GM19463 (cell line): ENCODE measurements at regions not wholly inside any gene's neighbourhood (a gene's known extent, or its start where the extent isn't known, plus 50 kb on each side); places are given as distances from the start of the nearest gene placed in this dataset.

ENCODE experiments used
- ATAC-seq: cut with Tn5 transposase; IDR thresholded peaks from one replicate; pipeline ENCODE4 v1.9.1; 2021; ENCODE audit warnings: mild to moderate bottlenecking, moderate library complexity; ENCODE audit not compliant: unreplicated experiment

DNA sequence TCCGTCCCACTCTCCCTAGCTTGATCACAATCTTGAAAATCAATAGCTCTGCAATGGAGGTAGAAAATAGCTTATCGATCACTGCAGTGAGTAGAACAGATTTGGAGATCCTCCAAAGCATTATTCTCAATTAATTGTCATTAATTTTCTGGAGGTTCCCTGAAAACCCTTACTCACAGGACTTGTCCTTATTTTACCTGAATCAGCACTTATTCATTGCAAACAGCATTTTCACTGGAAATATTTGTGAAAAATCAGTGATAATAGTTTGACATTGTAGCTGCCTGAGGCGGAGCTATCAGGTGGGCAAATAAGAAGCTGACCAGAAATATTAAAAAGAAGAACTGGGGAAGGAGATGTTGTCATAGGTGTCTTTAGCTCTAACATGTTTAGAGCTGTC lies 294.6 kb upstream of the ZSWIM2 start:
- ATAC-seq = no peak

GRCh38 chr2:187139469-187139868 lies 290.5 kb upstream of the ZSWIM2 start:
- no peak for ATAC-seq

GRCh38 chr2:187138265-187138664 lies 289.3 kb upstream of the ZSWIM2 start:
- ATAC-seq = peak; percentile 65

- ATAC-seq = no peak
Measured at GRCh38 chr2:187136646-187137045, 287.7 kb upstream of the ZSWIM2 start.

- ATAC-seq = no peak
Measured at GRCh38 chr2:187134306-187134705, 285.3 kb upstream of the ZSWIM2 start.

- no peak for ATAC-seq
Measured at GRCh38 chr2:187129868-187130267, 280.9 kb upstream of the ZSWIM2 start.

GRCh38 chr2:187129306-187129705 lies 280.3 kb upstream of the ZSWIM2 start:
- ATAC-seq = no peak

DNA sequence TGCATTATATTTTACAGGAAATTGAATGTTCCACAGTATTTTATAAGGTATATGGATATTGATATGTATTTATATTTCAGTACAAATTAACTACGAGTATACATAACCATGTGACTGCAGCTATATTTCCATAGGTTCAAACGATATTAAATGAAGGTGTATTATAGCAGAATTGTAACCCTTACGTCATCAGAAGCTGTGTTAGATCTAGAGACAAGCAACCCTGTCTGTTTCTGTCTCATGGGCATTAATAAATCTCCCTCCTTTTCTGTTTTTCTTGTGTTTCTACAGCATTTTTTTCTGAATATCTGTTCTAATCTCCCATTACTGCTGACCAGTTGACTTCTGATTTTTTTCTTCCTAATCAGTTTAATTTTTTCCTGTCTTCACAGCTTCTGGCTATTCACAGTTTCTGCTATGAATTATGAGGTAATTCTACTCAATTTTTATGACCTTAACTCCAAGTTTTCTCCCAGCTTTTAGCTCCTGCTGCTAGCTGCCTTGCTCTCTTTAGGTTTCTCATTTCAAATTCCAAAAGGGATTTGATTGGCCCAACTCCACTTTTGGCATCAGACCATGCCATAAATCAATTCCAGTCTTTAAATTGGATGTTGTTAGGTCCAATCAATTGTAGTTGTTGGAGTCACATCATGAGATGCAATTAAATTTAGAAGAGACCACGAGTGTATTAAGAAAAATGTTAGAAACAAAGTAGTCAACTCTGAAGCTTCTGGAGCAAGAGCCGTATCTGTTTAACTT lies 277.5 kb upstream of the ZSWIM2 start:
- no peak for ATAC-seq

DNA sequence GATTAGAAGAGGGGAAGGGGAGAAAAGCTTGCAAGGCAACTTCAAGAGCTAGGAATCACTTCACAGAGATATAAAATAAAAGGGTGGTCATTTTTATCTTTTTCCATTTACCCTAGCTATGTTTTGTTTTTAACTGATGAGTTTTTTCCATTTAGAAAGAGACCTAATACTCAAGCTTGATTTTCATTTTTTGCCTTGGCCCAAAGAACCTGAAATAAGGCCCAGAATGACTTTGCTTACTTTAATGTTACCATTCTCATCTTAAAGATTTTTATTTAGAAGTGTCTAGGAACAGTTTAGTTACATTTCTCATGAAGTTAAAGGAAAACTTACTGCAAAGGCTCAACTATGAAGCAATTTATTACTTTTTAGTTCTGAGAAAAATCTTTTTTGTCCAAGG lies 276.3 kb upstream of the ZSWIM2 start:
- no peak for ATAC-seq

- ATAC-seq = no peak
Measured at GRCh38 chr2:187124529-187124928, 275.6 kb upstream of the ZSWIM2 start.

- ATAC-seq = no peak
Measured at GRCh38 chr2:187118331-187119099, 269.5 kb upstream of the ZSWIM2 start.

GRCh38 chr2:187117483-187117882 lies 268.5 kb upstream of the ZSWIM2 start:
- ATAC-seq = no peak

- no peak for ATAC-seq
Measured at GRCh38 chr2:187115627-187116026, 266.7 kb upstream of the ZSWIM2 start.

- no peak for ATAC-seq
Measured at GRCh38 chr2:187107001-187107400, 258.0 kb upstream of the ZSWIM2 start.

DNA sequence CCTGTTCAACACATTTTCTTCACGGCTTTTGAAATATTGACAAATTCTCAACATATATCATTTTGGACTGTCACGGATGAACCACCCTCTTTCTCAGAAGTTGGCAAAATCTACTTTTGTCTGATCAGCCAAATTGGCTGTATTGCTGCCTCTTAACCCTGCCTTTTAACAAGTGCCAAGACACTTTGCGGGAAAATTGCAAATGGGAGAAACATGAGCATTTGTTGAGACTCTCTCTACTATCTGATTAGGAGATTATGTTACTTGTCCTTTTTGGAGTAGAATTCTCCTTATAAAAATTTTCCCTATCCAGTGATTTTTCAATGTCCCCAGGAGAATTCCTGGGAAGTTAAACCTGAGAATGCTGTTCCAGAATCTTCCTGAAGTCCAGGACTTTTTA lies 256.2 kb upstream of the ZSWIM2 start:
- ATAC-seq = no peak

DNA sequence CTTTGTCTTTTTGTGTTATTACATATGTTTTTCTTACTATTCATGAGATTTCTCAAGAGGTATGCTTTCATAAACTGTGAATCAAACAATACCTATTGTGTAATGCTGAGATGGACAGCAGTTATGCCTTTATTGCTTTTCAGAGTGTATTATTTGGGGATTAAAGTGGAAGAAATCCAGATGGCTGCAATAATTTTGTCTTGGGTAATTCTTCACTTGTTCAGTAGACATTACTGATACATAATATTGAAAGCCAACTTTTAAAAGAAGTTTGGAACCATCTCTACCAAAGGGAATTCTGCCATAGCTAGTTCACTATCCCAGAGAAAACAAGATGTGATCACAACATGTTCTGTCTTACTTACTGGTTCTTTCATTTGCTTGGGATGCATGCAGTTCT lies 253.4 kb upstream of the ZSWIM2 start:
- no peak for ATAC-seq

DNA sequence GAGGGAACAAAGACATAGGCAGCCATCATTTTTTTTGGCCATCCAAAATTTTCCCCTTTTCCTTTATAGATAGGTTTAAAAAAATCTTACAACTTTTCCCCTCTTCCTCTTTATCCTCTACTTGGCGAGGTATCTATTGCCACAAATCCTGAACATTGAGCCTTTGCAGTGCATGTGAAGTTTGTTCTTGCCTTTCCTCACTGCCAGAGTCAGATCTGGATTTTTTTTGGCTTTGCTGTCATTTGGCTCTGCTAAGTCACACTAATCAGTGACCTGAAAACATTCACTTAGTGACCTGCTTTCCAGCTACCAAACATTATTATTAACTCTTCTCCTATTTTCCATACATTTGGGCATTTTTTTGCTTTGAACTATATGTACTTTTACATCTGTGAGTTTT lies 249.2 kb upstream of the ZSWIM2 start:
- no peak for ATAC-seq

GRCh38 chr2:187093771-187094412 lies 244.9 kb upstream of the ZSWIM2 start:
- no peak for ATAC-seq

- no peak for ATAC-seq
Measured at GRCh38 chr2:187091664-187092063, 242.7 kb upstream of the ZSWIM2 start.

GRCh38 chr2:187084524-187084923 lies 235.6 kb upstream of the ZSWIM2 start:
- no peak for ATAC-seq

DNA sequence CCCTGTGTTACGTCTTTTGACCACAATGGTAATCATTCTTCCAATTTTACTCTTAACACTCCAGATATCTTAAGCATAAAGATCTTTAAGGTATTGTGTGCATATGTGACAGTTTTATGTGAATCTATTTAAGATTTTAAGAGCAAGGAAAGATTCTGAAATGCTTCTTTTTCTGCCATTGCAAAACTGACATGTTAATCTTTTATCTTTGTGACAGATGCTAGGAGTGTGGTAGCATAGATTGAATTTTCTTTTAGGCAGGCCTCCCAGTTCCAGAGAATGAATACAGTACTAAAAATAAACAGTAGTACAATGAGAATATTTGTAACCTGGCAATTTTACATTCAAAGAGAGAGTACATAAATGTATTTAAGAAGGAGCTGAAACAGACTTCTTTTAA lies 232.5 kb upstream of the ZSWIM2 start:
- ATAC-seq = no peak

GRCh38 chr2:187079901-187080300 lies 230.9 kb upstream of the ZSWIM2 start:
- no peak for ATAC-seq
